Caco-2 (cell line): ENCODE measurements at regions not wholly inside any gene's neighbourhood (a gene's known extent, or its start where the extent isn't known, plus 50 kb on each side); places are given as distances from the start of the nearest gene placed in this dataset.
A peak's percentile ranks its signal among the peaks of the same experiment; 100 is the strongest.
"Not testable (repeated sequence)": the region's sequence is repeated elsewhere in the genome, so short reads cannot be mapped to it uniquely, and the experiment has no call there.

ENCODE experiments used
- BruUV-seq: library from RNA; stranded (reverse); fragments of 400-500 nt; replicated peaks from 2 replicates; lab custom pipeline; 2021; lab: Mats Ljungman, UMichigan
- CTCF ChIA-PET: fragments of 300-600 bp; sonication (Branson Sonifier 250); formaldehyde crosslinking; loops from one replicate; lab custom pipeline; 2022; ENCODE audit warnings: antibody characterized with exemption; lab: Charles Lee
- POLR2A ChIA-PET: fragments of 300-600 bp; sonication (Branson Sonifier 250); formaldehyde crosslinking; loops from one replicate; lab custom pipeline; 2022; ENCODE audit warnings: antibody characterized with exemption; lab: Charles Lee
- DNase-seq, 2 experiments: peaks; one replicate each; pipeline versions ENCODE4 v3.0.0 to v3.0.0-alpha.2; 2020 to 2022
- H3K27me3 ChIP-seq: replicated peaks from 2 replicates; pipeline ENCODE4 v1.6.0; 2011; ENCODE audit warnings: low read length; ENCODE audit not compliant: control insufficient read depth, insufficient read depth
- H3K36me3 ChIP-seq: 2 replicates; pipeline ENCODE4 v1.5.1; 2011; ENCODE audit warnings: low read length; ENCODE audit not compliant: control insufficient read depth, insufficient read depth
- H3K4me1 ChIP-seq: fragments of 250-450 bp; sonication (Bioruptor Pico); 2 replicates; pipeline ENCODE4 v1.5.1; 2020; ENCODE audit warnings: mild to moderate bottlenecking
- H3K4me3 ChIP-seq: 2 replicates; pipeline ENCODE4 v1.5.1; 2011; ENCODE audit warnings: low read depth, mild to moderate bottlenecking, control low read depth, low read length
- H3K9me3 ChIP-seq: fragments of 250-450 bp; sonication (Bioruptor Pico); 2 replicates; pipeline ENCODE4 v1.5.1; 2020; ENCODE audit warnings: mild to moderate bottlenecking, moderate library complexity
- H3K27ac Mint-ChIP-seq: one replicate; pipeline ENCODE4 v1.8.0; 2022; ENCODE audit warnings: mixed read lengths; ENCODE audit not compliant: unreplicated experiment
- H3K27me3 Mint-ChIP-seq: one replicate; pipeline ENCODE4 v1.8.0; 2022; ENCODE audit warnings: mixed read lengths; ENCODE audit not compliant: insufficient read depth, unreplicated experiment
- H3K36me3 Mint-ChIP-seq: one replicate; pipeline ENCODE4 v1.8.0; 2022; ENCODE audit warnings: mild to moderate bottlenecking, mixed read lengths; ENCODE audit not compliant: insufficient read depth, unreplicated experiment
- H3K4me1 Mint-ChIP-seq: one replicate; pipeline ENCODE4 v1.8.0; 2022; ENCODE audit warnings: low read depth, mixed read lengths; ENCODE audit not compliant: unreplicated experiment
- H3K4me3 Mint-ChIP-seq: one replicate; pipeline ENCODE4 v1.8.0; 2022; ENCODE audit warnings: mild to moderate bottlenecking, moderate library complexity, mixed read lengths; ENCODE audit not compliant: unreplicated experiment
- H3K9me3 Mint-ChIP-seq: one replicate; pipeline ENCODE4 v1.8.0; 2022; ENCODE audit warnings: mixed read lengths; ENCODE audit not compliant: unreplicated experiment
- CTCF ChIP-seq, 2 experiments: fragments of 200-600 bp in 1 of 2; IDR thresholded peaks; 1 replicate in 1 of 2; 2 replicates in 1 of 2; pipeline versions ENCODE4 v1.5.1 to v1.8.0; 2011 to 2022; ENCODE audit warnings: antibody characterized with exemption in 1 of 2, control low read depth in 1 of 2, inconsistent platforms in 1 of 2, low read depth in 1 of 2, low read length in 1 of 2, mild to moderate bottlenecking in 1 of 2, moderate library complexity in 1 of 2; ENCODE audit not compliant: insufficient read depth in 1 of 2, severe bottlenecking in 1 of 2, unreplicated experiment in 1 of 2
- intact Hi-C: fragments of 100-400 bp; cut with micrococcal nuclease; formaldehyde crosslinking; loops from one replicate; pipeline ENCODE4 v1.10.0; 2022; ENCODE audit not compliant: unreplicated experiment

DNA sequence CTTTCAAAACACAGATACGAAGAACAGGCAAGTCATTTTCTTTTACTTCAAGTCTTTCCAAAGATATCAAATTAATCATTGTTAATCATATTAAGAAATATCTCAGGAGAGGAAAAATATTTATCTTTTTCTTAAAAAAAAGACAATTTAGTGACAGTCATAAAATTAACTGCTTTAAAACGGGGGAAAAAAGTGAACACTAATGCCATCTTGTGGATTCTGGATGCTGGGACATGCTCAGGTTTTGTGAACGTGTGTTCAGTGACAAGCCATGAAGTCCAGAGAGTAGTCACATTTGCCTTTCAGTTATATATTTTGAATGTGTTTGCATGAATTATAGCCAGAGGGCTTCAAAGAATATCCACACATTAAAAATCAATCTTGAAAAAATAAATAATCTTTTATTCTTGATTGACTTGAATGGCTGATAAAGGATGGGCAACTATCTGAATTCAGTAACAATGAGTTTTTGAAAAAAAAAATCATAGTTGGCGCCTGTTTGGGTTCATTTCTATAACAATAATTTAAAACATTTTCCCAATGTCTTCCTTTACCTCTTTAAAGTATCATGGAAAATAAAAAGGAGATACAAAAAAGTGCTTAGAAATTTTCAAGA is 74.7 kb upstream of the NOX3 start:
- H3K27me3 ChIP-seq: no peaks in the 10 kb centered on the region
- H3K4me1 ChIP-seq: peaks cover 9% of the 10 kb centered on the region
- Mint-ChIP-seq H3K27ac (no peak overlapping the region), H3K4me3 (no peak overlapping the region), H3K27me3 (no peaks in the 10 kb centered on the region), H3K4me1 (no peaks in the 10 kb centered on the region), H3K9me3 (peaks cover 37% of the 10 kb centered on the region), H3K36me3 (peaks cover 5% of the 10 kb centered on the region)
- CTCF ChIA-PET: no interaction called here
- H3K9me3 ChIP-seq: peaks cover 14% of the 10 kb centered on the region; the same call in 1 of the 2 replicates
- peak in 1 of 2 experiments; percentile 36 for DNase-seq
- peak; percentile 58 to 76 for TF ChIP-seq CTCF (IDR thresholded peaks at IDR 0.05; ENCODE audit: insufficient read depth in 1 of 2, low read depth in 1 of 2, low read length in 1 of 2, severe bottlenecking in 1 of 2, unreplicated experiment in 1 of 2)
- POLR2A ChIA-PET: no interaction called here
- H3K4me3 ChIP-seq: no peak overlapping the region
- H3K36me3 ChIP-seq: no peaks in the 10 kb centered on the region
- BruUV-seq: no TSS peak
- intact Hi-C loops: loop anchor here (1.0 to 2.0 kb wide), 4 partner anchors 36 to 353 kb away; no protein-coding TSS in a partner anchor

- H3K4me1 ChIP-seq, H3K27ac Mint-ChIP-seq, H3K4me3 ChIP-seq, H3K36me3 ChIP-seq, BruUV-seq, H3K4me1 Mint-ChIP-seq, H3K27me3 ChIP-seq, CTCF ChIA-PET, H3K27me3 Mint-ChIP-seq, DNase-seq, H3K36me3 Mint-ChIP-seq, POLR2A ChIA-PET, H3K4me3 Mint-ChIP-seq: not testable (repeated sequence)
- intact Hi-C loops: loop anchor here (1.0 to 2.0 kb wide), 4 partner anchors 35 to 353 kb away; no protein-coding TSS in a partner anchor
- peaks cover 35% of the 10 kb centered on the region for H3K9me3 Mint-ChIP-seq
- H3K9me3 ChIP-seq: peaks cover 13% of the 10 kb centered on the region; the same call in 1 of the 2 replicates
Observed at GRCh38 chr6:155529814-155530213, 74.2 kb upstream of the NOX3 start.

DNA sequence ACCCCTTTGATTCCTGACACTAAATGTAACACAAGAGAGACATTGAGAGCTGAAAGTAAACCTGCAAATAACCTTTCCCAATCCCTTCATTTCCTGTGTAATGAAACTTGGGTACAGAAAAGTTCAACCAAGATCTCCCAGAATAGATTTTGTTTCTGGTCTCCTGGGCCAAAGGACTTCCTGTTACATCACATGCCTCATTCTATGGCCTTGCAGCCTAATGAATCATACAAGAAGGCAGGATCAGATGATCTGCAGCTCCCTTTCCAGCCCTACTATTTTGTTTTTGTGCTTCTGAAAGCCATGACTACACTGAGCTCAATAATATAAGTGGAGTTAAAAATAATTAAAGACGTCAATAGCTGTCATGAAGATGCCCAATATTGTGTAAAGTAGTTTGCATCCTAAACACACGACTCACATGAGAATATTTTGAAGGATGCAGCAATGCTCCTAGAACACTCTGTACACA is 73.4 kb upstream of the NOX3 start:
- Mint-ChIP-seq H3K9me3 (peaks cover 35% of the 10 kb centered on the region), H3K4me1 (no peaks in the 10 kb centered on the region), H3K27ac (no peak overlapping the region), H3K27me3 (no peaks in the 10 kb centered on the region), H3K36me3 (peaks cover 5% of the 10 kb centered on the region), H3K4me3 (no peak overlapping the region)
- no peaks in the 10 kb centered on the region for H3K27me3 ChIP-seq
- DNase-seq: no peak
- no peak for TF ChIP-seq CTCF (IDR thresholded peaks at IDR 0.05; ENCODE audit: insufficient read depth in 1 of 2, low read depth in 1 of 2, low read length in 1 of 2, severe bottlenecking in 1 of 2, unreplicated experiment in 1 of 2)
- peaks cover 9% of the 10 kb centered on the region for H3K4me1 ChIP-seq
- no TSS peak for BruUV-seq
- H3K9me3 ChIP-seq: peaks cover 13% of the 10 kb centered on the region; the same call in 1 of the 2 replicates
- no peak overlapping the region for H3K4me3 ChIP-seq
- intact Hi-C loops: no loop called here
- CTCF ChIA-PET: no interaction called here
- POLR2A ChIA-PET: no interaction called here
- H3K36me3 ChIP-seq: no peaks in the 10 kb centered on the region
